Colonic mucosa (tissue), 4 donors: ENCODE measurements at regions not wholly inside any gene's neighbourhood (a gene's known extent, or its start where the extent isn't known, plus 50 kb on each side); places are given as distances from the start of the nearest gene placed in this dataset.
"Not testable (repeated sequence)": the region's sequence is repeated elsewhere in the genome, so short reads cannot be mapped to it uniquely, and the experiment has no call there.

Experiments
- DNase-seq: peaks from one replicate; pipeline ENCODE4 v3.0.0-alpha.2; 2020
- H3K27ac ChIP-seq: fragments of 200-600 bp; one replicate; pipeline ENCODE4 v1.8.0; 2021
- H3K27me3 ChIP-seq: fragments of 200-600 bp; one replicate; pipeline ENCODE4 v1.8.0; 2021
- H3K36me3 ChIP-seq: fragments of 200-600 bp; one replicate; pipeline ENCODE4 v1.8.0; 2021
- H3K4me1 ChIP-seq: fragments of 200-600 bp; one replicate; pipeline ENCODE4 v1.8.0; 2021; ENCODE audit warnings: mild to moderate bottlenecking
- H3K4me3 ChIP-seq: fragments of 200-600 bp; one replicate; pipeline ENCODE4 v1.8.0; 2021
- H3K9ac ChIP-seq, 2 donors: one replicate each; pipeline ENCODE4 v1.7.0; 2013; ENCODE audit warnings: control low read depth in 2 of 2, low read depth in 2 of 2, low read length in 2 of 2
- H3K9me3 ChIP-seq: fragments of 200-600 bp; one replicate; pipeline ENCODE4 v1.8.0; 2021
- intact Hi-C: fragments of 100-400 bp; cut with DNase I; formaldehyde crosslinking; loops from one replicate; pipeline ENCODE4 v1.14.1; 2022
- TF ChIP-seq, protein P1 (sequence below): fragments of 200-600 bp; IDR thresholded peaks from one replicate; pipeline ENCODE4 v1.8.0; 2022; ENCODE audit warnings: antibody characterized with exemption, mild to moderate bottlenecking
- donor health status: healthy.
- donor health status: DM: no; HTN: no; CAD: no.
- donor health status: DM: no; HTN: no; CAD: no.

DNA sequence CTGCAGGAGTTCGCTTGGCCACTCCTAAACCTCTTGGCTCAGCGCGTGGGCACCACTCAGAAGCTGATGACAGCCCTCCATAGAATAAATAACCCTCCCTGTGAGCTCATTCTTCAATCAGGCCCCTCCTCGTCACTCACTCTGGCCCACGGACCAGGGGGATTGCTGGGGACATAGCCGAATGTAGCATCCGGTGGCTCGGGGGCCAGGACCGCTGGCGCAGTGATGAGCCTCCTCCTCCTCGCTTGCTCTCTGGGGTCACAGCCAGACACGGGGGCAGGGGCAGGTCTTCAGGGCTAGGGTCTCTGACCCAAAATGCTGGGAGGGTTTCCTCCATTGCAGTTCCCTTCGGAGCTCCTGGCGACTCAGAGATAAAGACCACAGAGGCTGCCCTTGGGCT lies 79.9 kb downstream of the TFAP2C start:
- DNase-seq, result no peak
- Histone ChIP-seq H3K4me1 (no peaks in the 10 kb centered on the region), H3K27ac (no peak overlapping the region), H3K9me3 (no peaks in the 10 kb centered on the region), H3K36me3 (no peaks in the 10 kb centered on the region), H3K27me3 (no peaks in the 10 kb centered on the region), H3K9ac (no peak overlapping the region), H3K4me3 (no peak overlapping the region)
- TF ChIP-seq, protein P1, sequence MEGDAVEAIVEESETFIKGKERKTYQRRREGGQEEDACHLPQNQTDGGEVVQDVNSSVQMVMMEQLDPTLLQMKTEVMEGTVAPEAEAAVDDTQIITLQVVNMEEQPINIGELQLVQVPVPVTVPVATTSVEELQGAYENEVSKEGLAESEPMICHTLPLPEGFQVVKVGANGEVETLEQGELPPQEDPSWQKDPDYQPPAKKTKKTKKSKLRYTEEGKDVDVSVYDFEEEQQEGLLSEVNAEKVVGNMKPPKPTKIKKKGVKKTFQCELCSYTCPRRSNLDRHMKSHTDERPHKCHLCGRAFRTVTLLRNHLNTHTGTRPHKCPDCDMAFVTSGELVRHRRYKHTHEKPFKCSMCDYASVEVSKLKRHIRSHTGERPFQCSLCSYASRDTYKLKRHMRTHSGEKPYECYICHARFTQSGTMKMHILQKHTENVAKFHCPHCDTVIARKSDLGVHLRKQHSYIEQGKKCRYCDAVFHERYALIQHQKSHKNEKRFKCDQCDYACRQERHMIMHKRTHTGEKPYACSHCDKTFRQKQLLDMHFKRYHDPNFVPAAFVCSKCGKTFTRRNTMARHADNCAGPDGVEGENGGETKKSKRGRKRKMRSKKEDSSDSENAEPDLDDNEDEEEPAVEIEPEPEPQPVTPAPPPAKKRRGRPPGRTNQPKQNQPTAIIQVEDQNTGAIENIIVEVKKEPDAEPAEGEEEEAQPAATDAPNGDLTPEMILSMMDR, result no peak
- intact Hi-C loops, result no loop called here

DNA sequence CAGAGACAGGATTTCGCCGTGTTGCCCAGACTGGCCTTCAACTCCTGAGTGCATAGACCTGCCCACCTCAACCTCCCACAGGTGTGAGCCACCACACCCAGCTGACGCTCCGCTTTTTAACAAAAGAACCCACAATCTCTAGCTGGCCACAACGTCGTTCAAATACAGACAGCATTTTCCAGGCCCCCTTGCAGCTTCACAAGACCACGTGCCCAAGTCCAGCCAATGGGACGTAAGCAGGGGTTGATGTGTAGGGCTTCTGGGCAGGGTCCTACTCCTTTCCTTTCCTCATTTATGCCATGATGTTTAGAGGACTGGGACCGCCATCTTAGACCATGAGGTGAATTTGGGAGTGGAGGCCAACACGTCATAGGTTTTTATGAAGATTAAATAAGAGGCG lies 81.0 kb downstream of the TFAP2C start:
- TF ChIP-seq, protein P1, result no peak
- Histone ChIP-seq H3K27me3 (no peaks in the 10 kb centered on the region), H3K4me3 (no peak overlapping the region), H3K9me3 (no peaks in the 10 kb centered on the region), H3K9ac (no peak overlapping the region), H3K27ac (no peak overlapping the region), H3K36me3 (no peaks in the 10 kb centered on the region), H3K4me1 (no peaks in the 10 kb centered on the region)
- intact Hi-C loops, result no loop called here
- no peak for DNase-seq

- H3K9me3 ChIP-seq, H3K27me3 ChIP-seq, H3K4me3 ChIP-seq, intact Hi-C loops, H3K9ac ChIP-seq, H3K27ac ChIP-seq, DNase-seq, H3K4me1 ChIP-seq, H3K36me3 ChIP-seq: not testable (repeated sequence)
Observed at GRCh38 chr20:56710577-56710976, 81.5 kb downstream of the TFAP2C start.

DNA sequence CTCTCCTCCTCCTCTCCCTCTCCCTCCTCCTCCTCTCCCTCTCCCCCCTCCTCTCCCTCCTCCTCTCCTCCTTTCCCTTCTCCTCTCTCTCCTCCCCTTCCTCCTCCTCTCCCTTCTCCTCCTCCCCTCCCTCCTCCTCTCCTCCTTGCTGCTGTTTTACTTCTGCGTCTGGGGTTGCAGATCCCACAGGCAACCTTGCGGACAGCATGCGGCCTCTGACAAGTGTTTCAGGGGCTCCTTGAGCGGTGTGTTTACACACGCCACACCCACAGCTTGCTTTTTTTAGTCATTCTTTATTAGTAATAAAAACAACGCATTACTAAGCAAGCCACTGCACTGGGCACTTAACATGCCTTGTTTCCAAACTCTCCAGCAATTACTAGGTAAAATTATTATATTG lies 81.9 kb downstream of the TFAP2C start:
- TF ChIP-seq, protein P1, result no peak

GRCh38 chr20:56715309-56715708 lies 86.2 kb downstream of the TFAP2C start:
- no peaks in the 10 kb centered on the region for H3K9me3 ChIP-seq
- DNase-seq, result no peak
- no peak overlapping the region for H3K27ac ChIP-seq
- H3K9ac ChIP-seq, result no peak overlapping the region
- no peaks in the 10 kb centered on the region for H3K4me1 ChIP-seq
- intact Hi-C loops, result no loop called here
- no peaks in the 10 kb centered on the region for H3K36me3 ChIP-seq
- TF ChIP-seq, protein P1, result no peak
- H3K27me3 ChIP-seq, result no peaks in the 10 kb centered on the region
- no peak overlapping the region for H3K4me3 ChIP-seq

More for the DNA sequence above, 81.9 kb downstream of the TFAP2C start:
- no peak for DNase-seq
- no peaks in the 10 kb centered on the region for H3K27me3 ChIP-seq
- intact Hi-C loops, result no loop called here
- H3K9me3 ChIP-seq, result no peaks in the 10 kb centered on the region
- no peaks in the 10 kb centered on the region for H3K36me3 ChIP-seq
- no peak overlapping the region for H3K4me3 ChIP-seq
- H3K4me1 ChIP-seq, result no peaks in the 10 kb centered on the region
- H3K9ac ChIP-seq, result no peak overlapping the region
- H3K27ac ChIP-seq, result no peak overlapping the region

GRCh38 chr20:56715902-56716519 lies 86.9 kb downstream of the TFAP2C start:
- intact Hi-C loops, result no loop called here
- H3K36me3 ChIP-seq, result no peaks in the 10 kb centered on the region

More at GRCh38 chr20:56715902-56716519, 86.9 kb downstream of the TFAP2C start:
- no peaks in the 10 kb centered on the region for H3K9me3 ChIP-seq
- H3K9ac ChIP-seq, result no peak overlapping the region
- no peaks in the 10 kb centered on the region for H3K27me3 ChIP-seq
- DNase-seq, result no peak
- TF ChIP-seq, protein P1, result no peak
- H3K4me1 ChIP-seq, result no peaks in the 10 kb centered on the region
- H3K27ac ChIP-seq, result no peak overlapping the region
- no peak overlapping the region for H3K4me3 ChIP-seq
